Muscle layer of duodenum (tissue), 2 donors: ENCODE measurements at regions not wholly inside any gene's neighbourhood (a gene's known extent, or its start where the extent isn't known, plus 50 kb on each side); places are given as distances from the start of the nearest gene placed in this dataset.
"Not testable (repeated sequence)": the region's sequence is repeated elsewhere in the genome, so short reads cannot be mapped to it uniquely, and the experiment has no call there.

Experiments used
- H3K27ac ChIP-seq: one replicate; pipeline ENCODE4 v1.7.0; 2013; ENCODE audit warnings: mild to moderate bottlenecking, low read length
- H3K27me3 ChIP-seq: one replicate; pipeline ENCODE4 v1.7.0; 2013; ENCODE audit warnings: low read depth, mild to moderate bottlenecking, control low read depth, low read length
- H3K36me3 ChIP-seq, 2 donors: one replicate each; pipeline ENCODE4 v1.7.0; 2013; ENCODE audit warnings: low read length in 2 of 2, control low read depth in 1 of 2, mild to moderate bottlenecking in 1 of 2; ENCODE audit not compliant: insufficient read depth in 2 of 2, control insufficient read depth in 1 of 2
- H3K4me1 ChIP-seq, 2 donors: one replicate each; pipeline ENCODE4 v1.7.0; 2013; ENCODE audit warnings: low read length in 2 of 2, mild to moderate bottlenecking in 2 of 2, control low read depth in 1 of 2, moderate library complexity in 1 of 2; ENCODE audit not compliant: insufficient read depth in 2 of 2, control insufficient read depth in 1 of 2
- H3K4me3 ChIP-seq, 2 donors: one replicate each; pipeline ENCODE4 v1.7.0; 2013; ENCODE audit warnings: low read length in 2 of 2, low read depth in 1 of 2, mild to moderate bottlenecking in 1 of 2
- H3K9me3 ChIP-seq, 2 donors: one replicate each; pipeline ENCODE4 v1.7.0; 2013; ENCODE audit warnings: low read length in 2 of 2, control low read depth in 1 of 2, mild to moderate bottlenecking in 1 of 2; ENCODE audit not compliant: control insufficient read depth in 1 of 2
- donor health status: healthy.

DNA sequence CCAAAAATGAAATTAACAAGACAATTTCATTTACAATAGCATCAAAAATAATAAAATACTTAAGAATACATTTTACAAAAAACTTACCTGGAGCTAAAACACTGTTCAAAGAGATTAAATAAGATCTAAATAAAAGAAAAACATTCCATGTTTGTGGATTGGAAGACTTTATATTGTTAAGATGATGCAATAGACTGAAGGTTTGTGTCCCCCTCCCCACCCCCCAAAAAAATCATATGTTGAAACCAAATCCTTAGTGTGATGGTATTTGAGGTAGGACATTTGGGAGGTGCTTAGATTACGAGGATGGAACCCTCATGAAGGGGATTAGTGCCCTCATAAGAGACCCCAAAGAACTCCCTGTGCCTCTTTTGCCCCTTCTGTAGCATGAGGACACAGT, 117.6 kb downstream of the ZNF467 start:
- H3K27ac ChIP-seq: no peak overlapping the region
- H3K27me3 ChIP-seq: no peaks in the 10 kb centered on the region
- peaks cover 0 to 6% of the 10 kb centered on the region in 2 donors for H3K9me3 ChIP-seq

DNA sequence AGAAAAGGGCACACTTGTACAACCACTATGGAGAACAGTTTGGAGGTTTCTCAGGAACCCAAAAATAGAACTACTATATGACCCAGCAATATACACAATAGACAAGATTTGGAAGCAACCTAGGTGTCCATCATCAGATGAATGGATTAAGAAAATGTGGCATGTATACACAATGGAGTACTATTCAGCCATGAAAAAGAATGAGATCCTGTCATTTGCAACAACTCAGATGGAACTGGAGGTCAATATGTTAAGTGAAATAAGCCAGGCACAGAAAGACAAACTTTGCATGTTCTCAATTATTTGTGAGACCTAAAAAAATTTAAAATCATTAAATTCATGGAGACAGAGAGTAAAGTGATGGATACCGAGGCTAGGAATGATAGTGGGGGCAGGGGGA, 118.8 kb downstream of the ZNF467 start:
- no peaks in the 10 kb centered on the region for H3K36me3 ChIP-seq
- H3K4me1 ChIP-seq: no peaks in the 10 kb centered on the region
- no peak overlapping the region for H3K27ac ChIP-seq
- H3K9me3 ChIP-seq: peaks cover 0 to 6% of the 10 kb centered on the region in 2 donors
- no peaks in the 10 kb centered on the region for H3K27me3 ChIP-seq
- no peak overlapping the region for H3K4me3 ChIP-seq

More for the DNA sequence above, 117.6 kb downstream of the ZNF467 start:
- no peaks in the 10 kb centered on the region for H3K36me3 ChIP-seq
- H3K4me1 ChIP-seq: no peaks in the 10 kb centered on the region
- no peak overlapping the region for H3K4me3 ChIP-seq

DNA sequence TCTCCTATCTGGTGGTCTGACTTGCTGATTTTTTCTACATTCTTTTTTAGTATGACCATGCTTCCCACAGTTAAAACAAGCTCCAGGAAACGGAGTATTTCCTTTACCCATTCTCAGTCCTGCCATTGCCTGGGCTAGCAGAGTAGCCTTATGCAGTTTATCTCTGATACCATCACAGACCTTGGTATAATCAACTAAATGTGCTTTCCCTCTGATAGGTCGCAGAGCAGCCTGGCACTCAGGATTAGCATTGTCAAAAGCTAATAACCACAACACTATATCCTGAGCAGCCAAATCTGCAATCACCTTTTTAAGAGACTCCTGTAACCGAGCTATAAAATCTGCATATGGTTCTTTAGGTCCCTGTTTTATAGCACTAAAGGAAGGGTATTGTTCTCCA, 123.2 kb downstream of the ZNF467 start:
- H3K27me3 ChIP-seq, H3K36me3 ChIP-seq, H3K27ac ChIP-seq, H3K9me3 ChIP-seq, H3K4me3 ChIP-seq, H3K4me1 ChIP-seq: not testable (repeated sequence)

DNA sequence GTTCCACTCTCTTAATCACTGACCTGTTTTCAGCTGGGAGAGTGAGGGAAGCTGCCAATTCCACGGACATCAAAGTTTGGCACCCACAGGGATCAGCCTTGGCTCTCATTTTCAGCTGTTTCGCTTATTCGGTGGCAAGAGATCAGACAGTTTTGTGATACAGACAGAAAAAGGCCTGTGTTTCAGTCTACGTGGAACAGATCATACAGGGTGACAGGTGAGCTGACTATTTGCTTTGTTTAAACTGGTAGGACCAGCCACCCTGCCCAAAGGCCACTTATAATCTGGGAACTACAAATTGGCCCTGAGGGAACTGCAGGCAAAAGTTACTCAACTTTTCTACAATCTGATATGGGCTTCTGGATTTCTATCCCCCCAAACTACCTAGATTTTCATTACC, 128.6 kb downstream of the ZNF467 start:
- no peak overlapping the region for H3K4me3 ChIP-seq
- no peaks in the 10 kb centered on the region for H3K4me1 ChIP-seq
- H3K9me3 ChIP-seq: no peaks in the 10 kb centered on the region
- H3K36me3 ChIP-seq: no peaks in the 10 kb centered on the region
- no peak overlapping the region for H3K27ac ChIP-seq
- H3K27me3 ChIP-seq: no peaks in the 10 kb centered on the region

DNA sequence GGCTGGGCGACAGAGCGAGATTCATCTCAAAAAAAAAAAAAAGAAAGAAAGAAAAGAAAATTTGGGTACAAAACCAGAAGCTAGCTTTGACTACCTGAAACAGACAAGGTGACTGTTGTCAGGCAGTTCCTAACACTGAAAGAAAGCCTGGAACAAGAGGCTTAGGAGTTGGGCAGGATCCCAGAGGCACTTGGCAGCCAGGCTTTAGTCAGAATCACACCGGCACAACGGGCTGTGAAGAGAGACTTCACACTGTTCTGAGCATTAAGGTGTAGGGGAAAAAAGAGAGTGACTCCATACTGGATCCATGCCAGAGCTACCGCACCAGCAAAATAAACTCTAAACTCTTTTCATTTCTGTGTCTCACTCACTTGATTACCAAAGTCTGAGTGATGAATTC, 130.8 kb downstream of the ZNF467 start:
- Histone ChIP-seq H3K27me3 (no peaks in the 10 kb centered on the region), H3K4me1 (no peaks in the 10 kb centered on the region), H3K4me3 (no peak overlapping the region), H3K27ac (no peak overlapping the region), H3K36me3 (no peaks in the 10 kb centered on the region), H3K9me3 (no peaks in the 10 kb centered on the region)

DNA sequence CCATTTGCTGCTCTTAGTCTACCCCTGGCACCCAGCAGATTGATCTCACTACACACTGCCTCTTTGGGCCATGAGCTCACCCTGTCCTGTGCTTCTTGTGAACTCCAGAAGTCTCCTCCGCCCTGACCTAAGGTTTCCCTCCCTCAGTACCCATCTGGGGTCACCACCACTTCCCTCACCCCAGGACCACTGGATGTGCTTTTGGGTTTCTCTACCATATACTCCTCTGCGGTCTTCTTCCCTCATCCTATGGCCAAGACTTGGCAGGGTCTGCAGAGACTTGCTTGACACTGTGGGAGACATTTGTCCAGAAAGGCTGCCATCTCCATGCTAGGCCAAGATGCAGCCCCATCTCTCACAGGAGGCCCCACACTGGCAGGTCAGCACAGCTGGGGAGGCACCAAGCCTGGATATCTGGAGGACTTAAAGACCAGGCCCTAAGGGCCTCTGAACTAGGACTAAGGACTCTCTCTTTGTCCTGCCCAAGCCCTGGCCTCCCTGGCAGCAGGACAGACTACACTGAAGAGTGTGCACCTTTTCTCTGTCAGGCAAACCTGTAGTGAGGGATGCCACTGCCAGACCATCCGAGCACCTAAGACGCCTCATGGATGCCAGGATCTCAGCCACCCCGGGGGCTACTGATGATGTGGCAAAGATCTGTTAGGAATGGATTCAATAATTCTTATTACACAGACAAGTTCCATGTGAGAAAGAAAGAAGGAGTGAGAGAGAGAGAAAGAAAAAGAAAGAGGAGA, 134.6 kb downstream of the ZNF467 start:
- H3K4me1 ChIP-seq: no peaks in the 10 kb centered on the region
- H3K36me3 ChIP-seq: no peaks in the 10 kb centered on the region
- no peak overlapping the region for H3K4me3 ChIP-seq
- no peaks in the 10 kb centered on the region for H3K27me3 ChIP-seq
- H3K9me3 ChIP-seq: no peaks in the 10 kb centered on the region
- no peak overlapping the region for H3K27ac ChIP-seq

DNA sequence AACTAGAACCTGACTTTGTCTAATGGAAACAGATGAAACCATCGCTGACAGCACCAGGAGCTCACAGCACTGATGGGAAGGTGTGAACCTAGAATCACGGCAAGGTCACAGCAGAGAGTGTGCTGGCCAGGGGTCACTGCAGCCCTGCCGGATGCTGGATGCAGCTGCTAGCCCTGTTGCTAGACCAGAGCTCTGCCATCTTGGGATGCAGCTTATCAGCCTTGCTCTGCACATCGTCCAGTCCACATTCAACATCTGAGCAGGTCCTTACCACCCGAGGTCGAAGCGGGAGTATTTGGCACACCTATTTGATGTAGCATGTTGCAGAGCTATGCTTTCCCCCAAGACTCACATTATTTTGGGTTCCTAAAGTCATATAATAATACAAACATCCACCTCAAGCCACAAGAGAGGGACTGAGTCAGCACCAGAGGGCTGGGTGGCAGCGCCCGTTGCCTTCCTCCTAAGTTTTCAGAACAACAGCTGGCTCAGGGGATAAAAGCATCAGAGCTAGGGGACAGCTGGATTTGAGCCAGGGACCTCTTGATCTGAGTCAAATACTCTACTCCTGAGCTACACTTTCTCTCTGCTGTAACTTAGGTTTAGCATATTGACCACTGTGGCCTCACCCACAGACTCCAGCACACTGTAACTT, 135.3 kb downstream of the ZNF467 start:
- Histone ChIP-seq H3K4me3 (no peak overlapping the region), H3K27ac (no peak overlapping the region), H3K4me1 (no peaks in the 10 kb centered on the region), H3K36me3 (no peaks in the 10 kb centered on the region), H3K27me3 (peaks cover 4% of the 10 kb centered on the region), H3K9me3 (no peaks in the 10 kb centered on the region)

DNA sequence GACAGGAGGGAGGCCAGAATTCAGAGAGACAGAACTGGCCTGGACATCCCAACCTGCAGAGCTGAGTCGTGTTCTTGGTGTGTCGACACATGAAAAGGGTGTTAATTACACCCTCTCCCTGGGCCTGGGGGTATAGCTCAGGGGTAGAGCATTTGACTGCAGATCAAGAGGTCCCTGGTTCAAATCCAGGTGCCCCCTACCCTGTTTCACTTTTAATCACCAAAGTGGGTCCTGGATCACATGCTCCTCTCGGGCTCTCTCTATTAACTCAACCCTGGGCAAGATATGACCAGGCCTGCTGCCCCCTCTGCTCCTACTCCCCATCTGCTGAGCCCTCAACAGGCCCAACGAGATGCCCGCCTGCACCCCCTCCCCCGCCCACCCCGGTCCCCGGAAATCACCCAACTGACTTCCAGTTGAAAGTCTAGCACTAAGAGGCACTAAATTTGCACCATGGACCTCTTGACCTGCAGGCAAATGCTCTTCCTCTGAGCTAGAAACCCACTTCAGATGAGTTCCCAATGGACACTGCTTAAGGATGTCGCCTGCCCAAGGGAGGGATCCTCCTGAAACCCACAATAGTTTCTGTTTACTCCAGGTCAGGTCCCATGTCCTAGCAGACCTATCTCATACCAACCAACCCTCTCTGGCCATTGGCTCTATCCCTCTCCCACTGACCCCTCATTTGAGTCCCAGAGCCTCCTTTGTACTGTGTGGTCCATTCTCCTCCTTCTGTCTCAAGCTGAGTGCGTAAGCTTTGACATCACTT, 137.6 kb downstream of the ZNF467 start:
- Histone ChIP-seq H3K27ac (no peak overlapping the region), H3K4me3 (no peak overlapping the region), H3K36me3 (no peaks in the 10 kb centered on the region), H3K27me3 (peaks cover 8% of the 10 kb centered on the region), H3K4me1 (no peaks in the 10 kb centered on the region), H3K9me3 (no peaks in the 10 kb centered on the region)

DNA sequence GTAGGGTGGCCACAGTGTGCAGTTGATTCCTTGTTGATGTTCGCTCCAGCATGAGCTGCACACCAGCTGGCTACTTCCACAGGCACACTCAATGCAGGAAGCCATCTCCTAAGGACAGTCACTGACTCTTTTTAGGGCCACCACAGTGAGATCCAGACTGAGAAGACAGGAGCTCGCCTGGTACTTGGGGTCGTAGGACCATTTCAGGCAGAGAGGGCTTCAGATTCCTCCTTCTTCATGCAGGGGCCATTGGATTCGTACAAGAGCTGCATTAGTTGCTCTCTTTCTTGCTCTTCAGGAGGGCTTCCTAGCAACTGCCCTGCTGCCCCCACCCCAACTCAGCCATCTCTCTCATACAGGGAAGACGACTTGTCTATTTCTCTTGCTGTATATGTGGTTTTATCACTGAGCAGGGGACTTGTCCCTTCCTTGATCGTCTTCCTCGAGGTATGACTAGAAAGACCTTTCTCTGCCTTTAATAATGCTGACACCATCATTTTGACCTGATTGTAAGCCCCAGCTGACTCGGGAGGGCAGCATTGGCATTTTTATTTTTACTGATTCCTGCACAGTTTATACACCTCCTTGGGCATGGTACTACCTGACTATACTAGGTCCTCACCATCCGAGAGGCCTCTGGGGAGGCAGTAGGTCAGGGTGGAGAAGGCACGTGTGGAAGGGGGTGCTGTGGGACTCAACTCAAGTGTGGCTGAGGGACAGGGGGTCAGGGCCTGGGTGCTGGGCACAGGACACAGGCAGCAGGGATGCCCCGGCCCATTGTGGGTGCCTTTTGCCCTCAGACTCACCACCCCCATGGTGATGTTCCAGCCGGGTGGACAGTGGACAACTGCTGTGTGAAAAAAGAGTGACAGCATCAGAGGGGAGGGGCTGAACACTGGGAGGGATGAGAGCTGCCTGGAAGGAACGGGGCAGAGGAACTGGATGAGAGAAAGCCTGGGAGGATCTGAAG, 136.7 kb upstream of the ZNF746 start:
- peaks cover 8% of the 10 kb centered on the region for H3K27me3 ChIP-seq
- H3K9me3 ChIP-seq: no peaks in the 10 kb centered on the region
- no peaks in the 10 kb centered on the region for H3K4me1 ChIP-seq
- H3K27ac ChIP-seq: no peak overlapping the region
- H3K4me3 ChIP-seq: no peak overlapping the region
- H3K36me3 ChIP-seq: no peaks in the 10 kb centered on the region

DNA sequence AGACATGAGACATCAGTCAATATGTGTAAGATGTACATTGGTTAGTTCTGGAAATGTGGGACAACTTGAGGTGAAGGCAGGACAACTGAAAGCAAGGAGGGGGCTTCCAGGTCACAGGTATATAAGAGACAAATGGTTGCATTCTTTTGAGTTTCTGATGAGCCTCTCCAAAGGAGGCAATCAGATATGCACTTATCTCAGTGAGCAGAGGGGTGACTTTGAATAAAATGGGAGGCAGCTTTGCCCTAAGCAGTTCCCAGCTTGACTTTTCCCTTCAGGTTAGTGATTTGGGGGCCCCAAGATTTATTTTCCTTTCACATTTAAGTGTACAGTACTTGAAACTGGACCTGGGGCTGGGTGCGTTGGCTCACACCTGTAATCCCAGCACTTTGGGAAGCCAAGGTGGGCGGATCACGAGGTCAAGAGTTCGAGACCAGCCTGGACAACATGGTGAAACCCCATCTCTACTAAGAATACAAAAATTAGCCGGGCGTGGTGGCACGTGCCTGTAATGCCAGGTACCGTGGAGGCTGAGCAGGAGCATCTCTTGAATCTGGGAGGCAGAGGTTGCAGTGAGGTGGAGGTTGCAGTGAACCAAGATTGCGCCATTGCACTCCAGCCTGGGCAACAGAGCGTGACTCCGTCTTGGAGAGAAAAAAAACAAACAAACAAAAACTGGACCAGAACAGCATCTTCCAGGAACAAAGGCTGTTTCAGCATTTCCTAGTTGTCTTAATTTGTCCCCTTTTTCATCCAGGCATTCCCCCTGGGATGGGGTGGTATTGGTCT, 130.9 kb upstream of the ZNF746 start:
- H3K27ac ChIP-seq, H3K27me3 ChIP-seq, H3K4me3 ChIP-seq, H3K36me3 ChIP-seq, H3K4me1 ChIP-seq, H3K9me3 ChIP-seq: not testable (repeated sequence)
